HG03521 (cell line): ENCODE measurements at regions not wholly inside any gene's neighbourhood (a gene's known extent, or its start where the extent isn't known, plus 50 kb on each side); places are given as distances from the start of the nearest gene placed in this dataset.

Experiments
- ATAC-seq: cut with Tn5 transposase; IDR thresholded peaks from one replicate; pipeline ENCODE4 v1.9.1; 2021; ENCODE audit warnings: mild to moderate bottlenecking, moderate library complexity; ENCODE audit not compliant: unreplicated experiment

DNA sequence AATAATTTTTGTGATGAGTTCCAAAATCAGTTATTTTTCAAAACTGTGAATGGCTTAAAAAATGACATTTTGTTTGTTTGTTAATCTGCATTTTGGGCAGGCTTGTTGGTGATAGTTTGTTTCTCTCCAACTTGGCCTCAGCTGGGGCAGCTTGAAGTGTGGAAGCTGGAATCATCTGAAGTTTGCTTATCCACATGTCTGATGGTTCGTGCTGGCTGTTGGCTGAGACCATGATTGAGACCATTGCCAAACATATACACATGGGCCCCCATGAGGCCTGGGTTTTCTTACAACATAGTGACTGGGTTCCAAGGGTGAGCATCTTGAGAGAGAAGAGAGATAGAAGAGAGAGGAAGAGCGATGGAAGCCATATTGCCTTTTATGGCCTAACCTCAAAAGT lies 201.2 kb downstream of the NDFIP2 start:
- no peak for ATAC-seq

DNA sequence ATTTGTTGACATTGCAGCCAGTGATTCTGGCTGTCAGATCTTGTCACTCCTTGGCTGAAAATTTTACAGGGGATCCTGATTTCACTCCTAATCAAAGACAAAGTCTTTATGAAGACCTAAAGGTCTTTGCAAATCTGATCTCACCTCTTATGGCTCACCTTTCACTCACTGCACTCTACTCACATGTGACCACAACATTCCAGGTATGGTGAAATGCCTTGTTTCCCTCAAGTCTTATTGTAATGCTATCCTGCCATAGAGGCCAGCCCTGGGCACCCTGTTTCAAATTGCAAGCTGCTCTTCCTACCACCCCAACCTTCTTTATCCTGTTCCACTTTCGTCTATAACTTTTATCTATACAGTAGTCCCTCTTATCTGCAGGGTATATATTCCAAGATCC lies 200.1 kb downstream of the NDFIP2 start:
- ATAC-seq = no peak

DNA sequence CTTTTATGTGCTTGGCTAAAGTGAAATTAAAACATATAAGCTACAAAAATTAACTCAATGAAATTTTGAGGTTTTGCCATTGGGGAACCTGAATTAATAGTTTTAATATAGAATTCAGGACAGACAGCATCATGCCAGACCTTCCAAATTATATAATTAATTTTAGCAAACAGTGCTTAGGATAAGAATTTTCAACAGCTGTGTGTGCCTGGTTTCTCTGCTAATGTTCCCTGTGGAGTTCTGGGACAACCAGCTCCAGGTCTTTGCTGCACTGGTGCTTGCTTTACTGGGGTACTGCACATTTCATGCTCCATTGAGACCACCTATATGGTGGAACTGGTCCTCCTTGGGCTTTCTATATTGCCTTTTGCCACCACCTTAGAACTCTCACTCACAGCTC lies 199.5 kb downstream of the NDFIP2 start:
- ATAC-seq = no peak

- peak; percentile 45 for ATAC-seq
Measured at GRCh38 chr13:79679334-79679733, 198.4 kb downstream of the NDFIP2 start.

DNA sequence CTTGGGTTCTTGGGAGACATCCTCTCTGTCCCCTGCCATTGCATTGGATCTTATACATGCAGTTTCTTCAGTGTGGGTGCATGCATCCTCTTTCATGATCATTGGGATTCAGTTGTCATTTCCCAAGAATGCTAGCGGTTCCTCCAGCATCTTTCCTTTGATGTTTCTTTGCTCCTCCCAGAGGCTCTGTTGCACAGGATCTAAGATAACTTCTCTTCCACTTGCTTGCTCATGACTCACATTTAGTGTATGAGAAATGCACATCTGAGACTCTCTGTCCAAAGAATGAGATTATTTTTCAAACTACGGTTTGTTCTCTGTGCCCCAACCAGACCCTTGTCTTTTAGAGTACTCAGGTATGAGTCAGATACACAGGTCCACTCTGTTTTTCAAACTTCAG lies 197.1 kb downstream of the NDFIP2 start:
- ATAC-seq = no peak

GRCh38 chr13:79675931-79676660 lies 195.1 kb downstream of the NDFIP2 start:
- ATAC-seq = no peak

DNA sequence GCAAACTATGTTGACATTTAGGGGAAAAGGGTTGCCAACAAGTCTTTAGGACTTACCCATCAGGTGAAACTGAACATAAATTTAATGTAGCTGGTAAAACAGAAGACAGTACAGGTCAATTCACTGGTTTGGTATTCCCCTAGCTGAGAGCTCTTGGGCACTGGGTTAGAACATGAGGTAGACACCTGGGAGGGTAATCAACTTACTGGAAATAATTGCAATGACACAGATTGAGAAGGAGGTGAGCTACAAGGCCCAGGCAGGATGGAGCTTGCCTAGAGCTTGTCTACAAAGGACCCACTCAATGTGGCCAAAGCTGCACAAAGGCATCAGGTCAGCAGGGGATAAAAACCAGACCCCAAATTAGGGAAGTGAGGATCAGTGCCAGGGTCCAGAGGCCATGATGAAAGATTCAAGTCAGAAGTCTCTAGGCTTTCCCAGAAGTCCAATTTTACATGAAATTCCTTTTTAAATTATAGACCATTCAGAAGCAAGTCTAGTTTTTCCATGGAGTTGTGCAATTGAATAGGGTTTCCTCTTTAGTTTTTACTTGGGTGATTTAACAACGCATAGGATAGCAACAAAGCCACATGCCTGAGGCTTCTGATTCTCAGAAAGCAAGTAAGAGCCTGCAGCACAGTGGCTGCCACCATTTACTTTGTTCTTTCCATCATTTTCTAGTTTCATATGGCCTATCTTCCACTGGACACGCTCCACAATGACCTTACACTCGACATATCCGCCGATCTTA lies 194.0 kb downstream of the NDFIP2 start:
- no peak for ATAC-seq

DNA sequence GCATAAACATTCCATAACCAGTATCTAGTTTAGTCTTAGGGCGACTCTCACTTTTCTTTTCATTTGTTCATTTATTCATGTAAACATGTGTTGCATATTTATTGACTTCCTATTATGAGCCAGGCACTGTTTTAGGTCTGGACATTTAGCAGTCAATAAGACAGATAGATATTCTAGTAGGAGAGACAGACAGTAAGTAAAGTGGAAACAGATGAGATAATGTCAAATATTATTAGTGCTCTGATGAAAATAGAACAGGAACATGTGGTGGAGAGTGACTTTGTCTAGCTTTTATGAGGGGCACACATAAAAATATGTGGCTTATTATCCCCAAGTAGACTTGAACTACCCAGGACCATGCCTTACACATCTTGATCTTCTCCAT lies 193.0 kb downstream of the NDFIP2 start:
- no peak for ATAC-seq

- no peak for ATAC-seq
Measured at GRCh38 chr13:79673310-79673992, 192.5 kb downstream of the NDFIP2 start.

DNA sequence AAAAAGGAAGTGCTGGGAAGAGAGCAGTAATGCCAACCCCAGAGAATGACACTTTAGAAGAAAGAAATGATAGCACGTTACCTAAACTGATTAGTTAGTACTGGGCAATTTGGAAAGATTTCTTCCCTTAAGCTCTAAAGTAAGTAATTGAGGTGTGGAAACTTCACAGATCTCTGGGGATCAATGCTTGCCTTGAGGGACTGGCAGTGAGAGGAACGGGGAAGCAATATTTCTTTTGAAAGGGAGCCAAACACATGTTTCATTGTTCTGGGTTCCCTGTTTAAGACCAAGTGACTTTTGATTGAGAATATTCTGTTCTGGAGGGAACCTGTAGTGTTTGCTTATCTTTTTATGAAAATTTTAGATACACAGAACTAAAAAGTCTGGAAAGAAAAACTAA lies 190.5 kb downstream of the NDFIP2 start:
- ATAC-seq = no peak

GRCh38 chr13:79668201-79668752 lies 187.3 kb downstream of the NDFIP2 start:
- ATAC-seq = no peak

DNA sequence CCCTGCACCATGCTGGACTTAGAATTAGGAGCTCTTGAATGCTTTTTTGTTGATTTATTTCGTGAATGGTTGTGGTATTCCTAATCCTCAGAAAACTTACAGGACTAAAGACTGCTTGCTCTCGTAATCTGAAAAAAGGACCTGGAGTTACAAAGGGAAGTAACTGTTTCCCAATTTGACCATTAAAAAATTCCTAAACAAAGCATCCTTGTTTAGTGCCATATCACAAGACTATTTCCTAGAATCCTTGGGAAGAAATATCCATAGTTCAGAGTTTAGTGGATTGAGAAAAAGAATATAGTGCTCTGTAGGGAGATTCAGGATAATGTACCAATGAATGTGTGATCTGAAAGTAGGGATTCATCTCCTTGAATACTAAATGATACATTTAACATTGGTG lies 186.8 kb downstream of the NDFIP2 start:
- no peak for ATAC-seq

- no peak for ATAC-seq
Measured at GRCh38 chr13:79663977-79664636, 183.2 kb downstream of the NDFIP2 start.

DNA sequence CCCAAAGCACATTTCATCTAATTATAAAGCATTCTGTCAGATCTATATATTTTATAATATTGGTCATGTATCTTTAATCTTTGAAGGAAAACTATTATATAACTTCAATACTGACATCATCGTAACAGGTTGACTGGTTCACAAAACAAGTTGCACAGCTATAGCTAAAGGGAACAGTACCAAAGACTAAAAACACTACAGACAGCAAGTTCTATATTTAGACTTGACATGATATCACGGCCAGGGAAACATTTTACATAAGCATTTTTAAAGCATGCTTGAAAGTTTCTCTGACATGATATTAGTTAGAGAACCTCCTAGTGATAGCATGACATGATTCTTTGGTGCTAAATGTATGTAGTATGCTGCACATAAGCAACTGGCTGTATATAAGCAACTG lies 182.5 kb downstream of the NDFIP2 start:
- ATAC-seq = no peak

DNA sequence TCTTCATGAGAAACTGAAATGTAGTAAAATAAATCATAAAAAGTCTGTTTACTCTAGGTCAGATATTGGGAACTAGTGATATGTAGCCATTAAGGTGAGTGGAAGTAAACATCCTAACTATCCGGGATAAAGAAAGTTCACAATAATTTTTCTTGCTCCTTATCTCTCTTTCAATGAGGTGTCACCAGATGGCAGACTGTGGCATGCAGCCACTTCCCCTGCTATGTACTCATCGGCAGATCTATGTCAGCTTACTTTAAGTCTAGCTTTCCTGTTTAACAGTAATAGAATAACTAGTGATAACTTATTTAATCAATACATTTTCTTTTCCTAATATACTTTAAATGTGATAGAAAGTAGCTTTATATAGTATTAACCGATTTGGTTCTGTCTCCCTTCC lies 181.9 kb downstream of the NDFIP2 start:
- no peak for ATAC-seq

GRCh38 chr13:79660361-79660760 lies 179.4 kb downstream of the NDFIP2 start:
- ATAC-seq = peak; percentile 69

DNA sequence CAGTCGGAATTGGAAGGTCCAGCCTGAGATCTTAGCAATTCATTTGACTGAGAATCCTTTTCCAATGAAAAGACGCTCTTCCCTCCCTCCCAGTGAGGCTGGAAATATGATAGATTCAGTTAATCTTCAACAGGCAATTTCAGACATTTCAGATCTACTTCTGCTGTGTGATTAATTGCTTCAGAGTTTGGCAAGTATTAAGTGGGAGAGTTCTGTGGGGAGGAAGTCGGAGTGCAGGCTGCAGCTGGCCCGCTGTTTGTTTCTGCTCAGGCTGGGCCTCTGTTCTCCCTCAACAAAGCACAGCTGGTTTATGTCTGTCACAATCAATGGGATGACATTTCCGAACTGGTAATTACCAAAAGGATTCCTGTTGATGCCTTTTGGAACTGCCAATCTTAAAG lies 178.2 kb downstream of the NDFIP2 start:
- ATAC-seq = no peak

- ATAC-seq = no peak
Measured at GRCh38 chr13:79658333-79658975, 177.5 kb downstream of the NDFIP2 start.

- no peak for ATAC-seq
Measured at GRCh38 chr13:79655509-79655908, 174.6 kb downstream of the NDFIP2 start.

- ATAC-seq = no peak
Measured at GRCh38 chr13:79654520-79654919, 173.6 kb downstream of the NDFIP2 start.

GRCh38 chr13:79650688-79651087 lies 169.7 kb downstream of the NDFIP2 start:
- ATAC-seq = no peak
